HG03520 (cell line): ENCODE measurements at regions not wholly inside any gene's neighbourhood (a gene's known extent, or its start where the extent isn't known, plus 50 kb on each side); places are given as distances from the start of the nearest gene placed in this dataset.

Experiments used
- ATAC-seq: cut with Tn5 transposase; IDR thresholded peaks from one replicate; pipeline ENCODE4 v1.9.1; 2021; ENCODE audit warnings: mild to moderate bottlenecking, moderate library complexity; ENCODE audit not compliant: unreplicated experiment

GRCh38 chr10:3361640-3362039 lies 189.1 kb upstream of the PITRM1 start:
- ATAC-seq: no peak

- no peak for ATAC-seq
Measured at GRCh38 chr10:3357737-3358136, 185.2 kb upstream of the PITRM1 start.

DNA sequence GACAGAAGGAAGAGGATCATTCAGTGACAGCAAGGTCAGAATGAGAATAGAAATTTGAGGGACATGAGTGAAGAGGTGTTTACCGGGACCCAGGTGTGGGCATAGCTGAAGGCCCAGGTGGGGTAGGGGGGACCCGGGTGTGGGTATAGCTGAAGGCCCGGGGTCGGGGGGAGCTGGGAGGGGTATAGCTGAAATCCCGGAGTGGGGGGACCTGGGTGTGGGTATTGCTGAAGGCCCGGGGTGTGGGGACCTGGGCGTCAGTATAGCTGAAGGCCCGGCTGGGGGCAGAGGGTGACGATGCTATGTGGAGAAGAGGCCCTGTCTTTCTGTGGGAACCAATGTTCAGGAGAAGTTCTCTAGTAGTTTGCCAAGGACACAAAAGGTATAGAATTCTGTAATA lies 183.0 kb upstream of the PITRM1 start:
- no peak for ATAC-seq

- ATAC-seq: no peak
Measured at GRCh38 chr10:3354174-3354900, 181.8 kb upstream of the PITRM1 start.

DNA sequence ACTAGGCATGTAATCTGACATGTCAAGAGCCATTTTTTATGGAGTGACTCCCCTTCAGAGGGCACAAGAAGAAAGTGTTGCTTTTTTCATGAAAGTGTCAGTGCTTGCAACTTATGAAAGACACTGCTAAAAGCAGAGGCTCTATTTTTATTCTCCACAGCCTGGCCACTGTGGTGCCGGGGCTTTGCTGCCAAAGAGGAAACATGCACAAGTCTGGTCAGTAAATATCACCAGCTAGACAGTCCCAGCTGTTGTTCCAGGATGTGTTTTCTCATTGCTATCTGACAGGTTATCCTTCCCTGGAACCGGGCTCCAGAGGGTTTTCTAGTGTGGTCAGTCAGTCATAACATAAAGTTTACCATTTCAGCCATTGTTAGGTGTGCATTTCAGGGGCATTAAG lies 180.7 kb upstream of the PITRM1 start:
- no peak for ATAC-seq

- ATAC-seq: no peak
Measured at GRCh38 chr10:3350617-3351258, 178.2 kb upstream of the PITRM1 start.

GRCh38 chr10:3350205-3350604 lies 177.6 kb upstream of the PITRM1 start:
- ATAC-seq: no peak

DNA sequence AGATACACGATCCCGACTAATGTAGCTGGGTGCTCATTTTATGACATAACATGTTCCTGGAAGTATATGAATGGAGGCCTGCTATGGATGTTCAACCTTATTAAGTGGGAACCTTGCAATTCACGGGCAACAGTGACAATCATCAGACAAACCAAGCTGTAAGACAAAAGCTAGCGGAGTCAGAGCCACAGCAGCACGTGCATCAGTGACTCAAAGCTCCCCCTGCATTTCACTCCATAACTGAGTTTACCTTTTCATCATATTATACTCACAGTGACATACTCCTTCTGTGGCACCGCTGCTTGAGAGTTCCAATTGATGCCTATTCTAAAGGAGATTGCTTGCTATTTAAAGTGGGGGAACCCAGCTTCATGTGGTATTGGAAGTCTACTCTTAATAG lies 176.0 kb upstream of the PITRM1 start:
- no peak for ATAC-seq

DNA sequence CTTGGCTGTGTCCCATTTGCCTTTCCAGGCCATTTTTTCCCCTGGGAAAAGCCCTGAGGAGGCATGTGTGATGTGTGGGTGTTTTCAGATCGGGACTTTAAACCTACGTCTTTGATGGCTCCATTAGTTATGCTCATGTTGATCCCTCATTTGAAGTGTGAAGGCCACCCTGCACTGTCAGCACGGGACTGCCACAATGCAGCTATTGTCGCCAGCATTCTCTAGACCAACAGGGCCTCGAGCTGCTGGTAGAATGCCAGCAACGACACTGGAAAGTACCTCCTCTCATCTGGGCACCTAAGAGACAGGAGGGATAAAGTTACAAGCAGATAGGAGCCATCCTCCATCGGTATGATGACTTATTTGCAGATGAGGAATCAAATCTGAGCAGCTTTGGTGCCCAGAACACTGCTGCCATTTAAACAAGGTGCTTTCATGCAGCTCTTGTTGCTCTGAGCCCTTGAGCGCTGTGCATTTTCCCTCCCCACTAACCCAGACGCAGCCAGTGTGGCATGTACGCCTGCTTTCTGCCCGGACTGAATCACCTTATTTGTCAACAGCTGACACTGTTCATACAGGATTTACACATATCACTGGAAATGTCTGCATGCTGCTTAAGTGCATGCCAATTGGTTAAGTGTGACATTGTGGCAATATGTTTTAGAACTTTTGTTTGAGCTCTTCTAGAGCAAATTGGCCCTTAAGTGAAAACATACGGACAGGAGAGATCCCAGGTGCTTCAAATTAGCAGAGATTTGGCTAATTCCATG lies 175.0 kb upstream of the PITRM1 start:
- ATAC-seq: no peak

GRCh38 chr10:3346851-3347250 lies 174.3 kb upstream of the PITRM1 start:
- ATAC-seq: no peak

DNA sequence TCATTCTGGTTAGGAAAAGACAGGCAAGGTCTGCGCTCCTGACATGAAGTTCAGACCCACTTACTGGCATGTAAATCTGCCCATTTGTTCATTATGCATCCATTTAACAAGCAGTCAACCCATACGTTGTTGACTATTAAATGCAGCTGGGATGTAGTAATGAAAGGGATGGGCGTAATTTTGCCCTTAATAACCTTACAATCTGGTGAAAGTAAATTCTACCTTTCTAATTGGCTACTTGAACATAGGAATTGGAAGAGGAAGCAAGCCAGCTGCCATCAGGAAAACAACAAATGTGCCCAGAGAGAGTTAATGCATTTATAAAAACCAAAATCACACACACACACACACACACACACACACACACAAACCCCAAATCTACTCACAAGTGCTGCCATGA lies 170.2 kb upstream of the PITRM1 start:
- ATAC-seq: no peak

DNA sequence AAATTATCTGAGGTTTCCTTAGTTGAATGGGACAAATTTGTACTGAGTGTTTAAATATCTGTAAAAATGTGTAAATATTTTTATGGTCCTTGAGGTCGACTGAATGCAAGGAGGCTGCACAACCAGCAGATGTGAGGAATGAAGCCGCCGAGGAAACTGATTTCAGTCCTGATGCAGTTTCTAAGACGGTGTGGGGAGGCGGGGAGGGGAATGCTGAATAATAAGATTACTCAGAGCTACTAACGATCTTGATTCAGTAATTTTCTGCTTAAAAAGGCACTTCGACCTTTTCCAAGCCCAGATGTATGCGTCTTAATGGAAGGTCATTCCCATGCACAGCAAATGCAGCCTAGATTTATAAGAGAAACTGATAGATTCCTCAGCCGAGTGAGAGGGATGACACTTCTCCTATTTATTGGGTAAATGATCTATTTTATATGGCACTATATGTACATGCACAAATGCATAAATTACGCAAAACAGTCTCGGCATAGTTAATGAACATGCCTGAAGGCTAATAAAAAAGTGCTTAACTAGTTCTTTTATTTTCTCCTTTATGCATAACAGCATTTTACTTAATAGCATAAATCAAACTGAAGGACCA lies 167.6 kb upstream of the PITRM1 start:
- ATAC-seq: no peak

- no peak for ATAC-seq
Measured at GRCh38 chr10:3339531-3339950, 167.0 kb upstream of the PITRM1 start.

GRCh38 chr10:3339121-3339520 lies 166.5 kb upstream of the PITRM1 start:
- no peak for ATAC-seq

DNA sequence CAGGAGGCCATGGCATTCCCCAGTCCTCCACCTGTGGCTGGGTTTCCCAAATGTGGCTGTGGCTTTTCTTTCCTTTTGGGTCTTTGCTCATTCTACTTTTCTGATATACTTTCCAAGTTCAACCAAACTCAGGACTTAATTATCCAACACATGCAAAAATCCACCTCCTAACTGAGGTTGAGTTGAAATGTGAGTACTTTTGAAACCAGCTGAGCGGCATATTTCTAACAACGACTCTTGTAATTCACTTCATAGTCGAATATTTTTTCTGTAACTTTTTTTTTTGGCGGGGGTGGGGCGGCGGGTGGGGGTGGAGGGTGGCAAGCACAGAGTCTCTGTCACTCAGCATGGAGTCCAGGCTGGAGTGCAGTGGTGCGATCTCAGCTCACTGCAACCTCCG lies 165.2 kb upstream of the PITRM1 start:
- no peak for ATAC-seq

DNA sequence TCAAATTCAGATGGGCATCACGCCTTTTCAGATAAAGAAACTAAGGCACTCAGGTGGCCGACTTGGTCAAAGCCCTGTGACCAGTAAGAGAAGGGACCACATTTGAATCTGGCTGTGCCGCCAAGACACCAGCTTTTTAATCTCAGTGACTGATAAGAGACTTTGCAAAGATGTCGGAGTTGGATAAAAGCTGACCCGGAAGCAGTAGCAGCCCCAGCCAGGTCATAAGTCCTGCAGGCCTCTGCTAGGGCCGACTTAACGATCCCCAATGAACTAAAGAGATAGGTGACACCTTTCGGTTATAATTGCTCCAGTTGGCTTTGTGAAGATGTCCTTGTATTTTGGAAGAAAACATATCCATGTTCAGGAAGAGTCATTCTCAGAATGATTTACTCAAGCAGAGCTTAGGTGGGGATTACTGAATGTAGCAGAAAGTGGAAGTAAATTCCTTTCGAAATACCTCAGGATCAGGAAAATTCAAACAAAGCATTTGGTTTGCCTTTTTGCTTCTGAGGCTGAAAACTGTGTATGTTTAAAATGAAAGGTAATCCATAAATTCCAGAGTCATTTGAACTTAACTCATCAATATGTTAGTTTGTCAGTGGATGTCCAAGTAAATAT lies 164.2 kb upstream of the PITRM1 start:
- ATAC-seq: no peak

- ATAC-seq: no peak
Measured at GRCh38 chr10:3333426-3333825, 160.8 kb upstream of the PITRM1 start.

- ATAC-seq: no peak
Measured at GRCh38 chr10:3331690-3332230, 159.2 kb upstream of the PITRM1 start.

- ATAC-seq: no peak
Measured at GRCh38 chr10:3331187-3331586, 158.6 kb upstream of the PITRM1 start.

- ATAC-seq: no peak
Measured at GRCh38 chr10:3330663-3331062, 158.1 kb upstream of the PITRM1 start.
